ENCODE measurements at regions not wholly inside any gene's neighbourhood (a gene's known extent, or its start where the extent isn't known, plus 50 kb on each side); places are given as distances from the start of the nearest gene placed in this dataset.

DNA sequence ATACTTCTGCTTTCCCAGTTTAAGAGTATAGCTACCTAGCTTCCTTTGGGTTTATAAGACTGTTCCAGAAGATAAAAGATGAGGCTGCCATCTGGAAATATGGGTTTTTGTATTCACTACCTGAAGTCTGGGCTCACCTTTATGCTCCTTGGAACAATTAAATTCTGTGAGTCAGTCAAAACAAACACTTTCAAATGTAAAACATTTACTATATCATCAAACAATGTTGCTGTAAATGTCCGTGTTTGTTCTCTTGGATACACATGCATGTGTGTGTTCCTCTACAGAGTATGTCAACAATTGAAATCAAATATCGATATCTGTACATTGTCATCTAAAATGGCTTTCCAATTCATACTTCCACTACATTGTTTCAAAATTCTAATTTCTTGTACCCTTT lies 525.6 kb downstream of the MDFIC start:
- intact Hi-C loops (cut with micrococcal nuclease; ENCODE audit: unreplicated experiment) (no loop called here), in situ Hi-C loops (cut with MboI) (no loop called here)
- Histone ChIP-seq H4K20me1 (ENCODE audit: control insufficient read depth, insufficient read depth) (no peaks in the 10 kb centered on the region), H3K27me3 (replicated peaks in 1 of 2; ENCODE audit: control insufficient read depth in 2 of 2, insufficient read depth in 2 of 2, low read length in 1 of 2) (no peaks in the 10 kb centered on the region), H2AFZ (ENCODE audit: control insufficient read depth, low read depth, low read length) (no peak overlapping the region), H3K9me3 (replicated peaks; ENCODE audit: control insufficient read depth, insufficient read depth, low read length) (no peaks in the 10 kb centered on the region), H3K27ac (ENCODE audit: control insufficient read depth, insufficient read depth) (no peak overlapping the region), H3K9ac (ENCODE audit: control insufficient read depth, insufficient read depth, low read length) (no peak overlapping the region), H3K36me3 (ENCODE audit: control insufficient read depth in 2 of 2, insufficient read depth in 2 of 2, low read length in 1 of 2) (no peaks in the 10 kb centered on the region), H3K79me2 (ENCODE audit: control insufficient read depth, insufficient read depth, low read length) (no peaks in the 10 kb centered on the region), H3K4me1 (ENCODE audit: control insufficient read depth, insufficient read depth, low read length) (no peaks in the 10 kb centered on the region), H3K4me2 (ENCODE audit: control insufficient read depth, insufficient read depth) (no peak overlapping the region), H3K4me3 (no peak overlapping the region)
- CTCF ChIA-PET = no interaction called here
- BruUV-seq (replicated peaks) = no TSS peak
- DNase-seq (ENCODE audit: low read depth, low spot score) (no peak), ATAC-seq (no peak), FAIRE-seq (no peak)
- POLR2A ChIA-PET = no interaction called here
- RAD21 ChIA-PET (ENCODE audit: unreplicated experiment) = interaction anchor here (0.5 kb wide), 1 partner anchor 1419 kb away, joined by 3 read pairs; no protein-coding TSS in a partner anchor
- no peak for TF ChIP-seq LARP7 (IDR thresholded peaks at IDR 0.05)
- TF ChIP-seq SUPT20H (IDR thresholded peaks at IDR 0.05; ENCODE audit: borderline replicate concordance, control insufficient read depth, low read depth, low read length) = no peak
- TF ChIP-seq SPI1 (IDR thresholded peaks at IDR 0.05; ENCODE audit: borderline replicate concordance, insufficient read depth, low read depth, low read length) = no peak
- no peak for TF ChIP-seq FOS (IDR thresholded peaks at IDR 0.05; ENCODE audit: borderline replicate concordance, extremely low read depth, insufficient read length)
- no peak for TF ChIP-seq FOXM1 (IDR thresholded peaks at IDR 0.05; ENCODE audit: low read depth, low read length)
- TF ChIP-seq TCF12 (IDR thresholded peaks at IDR 0.05; ENCODE audit: low read depth, low read length) = no peak
- TF ChIP-seq NR2C1 (IDR thresholded peaks at IDR 0.05) = no peak
- TF ChIP-seq TCF3 (IDR thresholded peaks at IDR 0.05; ENCODE audit: borderline replicate concordance, insufficient read depth, low read depth, low read length) = no peak
- TF ChIP-seq, protein P1, sequence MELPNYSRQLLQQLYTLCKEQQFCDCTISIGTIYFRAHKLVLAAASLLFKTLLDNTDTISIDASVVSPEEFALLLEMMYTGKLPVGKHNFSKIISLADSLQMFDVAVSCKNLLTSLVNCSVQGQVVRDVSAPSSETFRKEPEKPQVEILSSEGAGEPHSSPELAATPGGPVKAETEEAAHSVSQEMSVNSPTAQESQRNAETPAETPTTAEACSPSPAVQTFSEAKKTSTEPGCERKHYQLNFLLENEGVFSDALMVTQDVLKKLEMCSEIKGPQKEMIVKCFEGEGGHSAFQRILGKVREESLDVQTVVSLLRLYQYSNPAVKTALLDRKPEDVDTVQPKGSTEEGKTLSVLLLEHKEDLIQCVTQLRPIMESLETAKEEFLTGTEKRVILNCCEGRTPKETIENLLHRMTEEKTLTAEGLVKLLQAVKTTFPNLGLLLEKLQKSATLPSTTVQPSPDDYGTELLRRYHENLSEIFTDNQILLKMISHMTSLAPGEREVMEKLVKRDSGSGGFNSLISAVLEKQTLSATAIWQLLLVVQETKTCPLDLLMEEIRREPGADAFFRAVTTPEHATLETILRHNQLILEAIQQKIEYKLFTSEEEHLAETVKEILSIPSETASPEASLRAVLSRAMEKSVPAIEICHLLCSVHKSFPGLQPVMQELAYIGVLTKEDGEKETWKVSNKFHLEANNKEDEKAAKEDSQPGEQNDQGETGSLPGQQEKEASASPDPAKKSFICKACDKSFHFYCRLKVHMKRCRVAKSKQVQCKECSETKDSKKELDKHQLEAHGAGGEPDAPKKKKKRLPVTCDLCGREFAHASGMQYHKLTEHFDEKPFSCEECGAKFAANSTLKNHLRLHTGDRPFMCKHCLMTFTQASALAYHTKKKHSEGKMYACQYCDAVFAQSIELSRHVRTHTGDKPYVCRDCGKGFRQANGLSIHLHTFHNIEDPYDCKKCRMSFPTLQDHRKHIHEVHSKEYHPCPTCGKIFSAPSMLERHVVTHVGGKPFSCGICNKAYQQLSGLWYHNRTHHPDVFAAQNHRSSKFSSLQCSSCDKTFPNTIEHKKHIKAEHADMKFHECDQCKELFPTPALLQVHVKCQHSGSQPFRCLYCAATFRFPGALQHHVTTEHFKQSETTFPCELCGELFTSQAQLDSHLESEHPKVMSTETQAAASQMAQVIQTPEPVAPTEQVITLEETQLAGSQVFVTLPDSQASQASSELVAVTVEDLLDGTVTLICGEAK (IDR thresholded peaks at IDR 0.05; ENCODE audit: borderline replicate concordance) = no peak
- TF ChIP-seq SREBF2 (IDR thresholded peaks at IDR 0.05; ENCODE audit: low read length) = no peak
- SMC1A ChIA-PET (ENCODE audit: uncharacterized antibody, unreplicated experiment) = interaction anchor here (1.2 kb wide), 1 partner anchor 8 kb away, joined by 3 read pairs; no protein-coding TSS in a partner anchor
- WGBS (ENCODE audit: insufficient coverage, insufficient replicate concordance, low lambda C conversion rate, missing lambda C conversion rate) = 50% methylated on average over 2 of the region's 2 CpGs
